ENCODE measurements at regions not wholly inside any gene's neighbourhood (a gene's known extent, or its start where the extent isn't known, plus 50 kb on each side); places are given as distances from the start of the nearest gene placed in this dataset.

- Histone ChIP-seq H3K9me3 (no peaks in the 10 kb centered on the region), H3K27me3 (no peaks in the 10 kb centered on the region), H3K4me1 (peaks cover 2% of the 10 kb centered on the region; the same call in 1 of the 2 replicates), H3K36me3 (no peaks in the 10 kb centered on the region), H3K4me3 (ENCODE audit: low read depth, low read length) (no peak overlapping the region)
- TF ChIP-seq, protein P1, sequence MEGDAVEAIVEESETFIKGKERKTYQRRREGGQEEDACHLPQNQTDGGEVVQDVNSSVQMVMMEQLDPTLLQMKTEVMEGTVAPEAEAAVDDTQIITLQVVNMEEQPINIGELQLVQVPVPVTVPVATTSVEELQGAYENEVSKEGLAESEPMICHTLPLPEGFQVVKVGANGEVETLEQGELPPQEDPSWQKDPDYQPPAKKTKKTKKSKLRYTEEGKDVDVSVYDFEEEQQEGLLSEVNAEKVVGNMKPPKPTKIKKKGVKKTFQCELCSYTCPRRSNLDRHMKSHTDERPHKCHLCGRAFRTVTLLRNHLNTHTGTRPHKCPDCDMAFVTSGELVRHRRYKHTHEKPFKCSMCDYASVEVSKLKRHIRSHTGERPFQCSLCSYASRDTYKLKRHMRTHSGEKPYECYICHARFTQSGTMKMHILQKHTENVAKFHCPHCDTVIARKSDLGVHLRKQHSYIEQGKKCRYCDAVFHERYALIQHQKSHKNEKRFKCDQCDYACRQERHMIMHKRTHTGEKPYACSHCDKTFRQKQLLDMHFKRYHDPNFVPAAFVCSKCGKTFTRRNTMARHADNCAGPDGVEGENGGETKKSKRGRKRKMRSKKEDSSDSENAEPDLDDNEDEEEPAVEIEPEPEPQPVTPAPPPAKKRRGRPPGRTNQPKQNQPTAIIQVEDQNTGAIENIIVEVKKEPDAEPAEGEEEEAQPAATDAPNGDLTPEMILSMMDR (IDR thresholded peaks at IDR 0.05; ENCODE audit: low read depth, low read length) = no peak
- DNase-seq = no peak
Observed at GRCh38 chr9:90948156-90948555, 146.5 kb downstream of the SYK start.

- Histone ChIP-seq H3K9me3 (no peaks in the 10 kb centered on the region), H3K36me3 (no peaks in the 10 kb centered on the region), H3K4me3 (ENCODE audit: low read depth, low read length) (no peak overlapping the region), H3K4me1 (peaks cover 2% of the 10 kb centered on the region; the same call in 1 of the 2 replicates), H3K27me3 (no peaks in the 10 kb centered on the region)
- TF ChIP-seq, protein P1 (IDR thresholded peaks at IDR 0.05; ENCODE audit: low read depth, low read length) = no peak
- DNase-seq = no peak
Observed at GRCh38 chr9:90950600-90950999, 149.0 kb downstream of the SYK start.

GRCh38 chr9:90953200-90953599 lies 151.6 kb downstream of the SYK start:
- no peak overlapping the region for H3K4me3 ChIP-seq (ENCODE audit: low read depth, low read length)
- DNase-seq = no peak

DNA sequence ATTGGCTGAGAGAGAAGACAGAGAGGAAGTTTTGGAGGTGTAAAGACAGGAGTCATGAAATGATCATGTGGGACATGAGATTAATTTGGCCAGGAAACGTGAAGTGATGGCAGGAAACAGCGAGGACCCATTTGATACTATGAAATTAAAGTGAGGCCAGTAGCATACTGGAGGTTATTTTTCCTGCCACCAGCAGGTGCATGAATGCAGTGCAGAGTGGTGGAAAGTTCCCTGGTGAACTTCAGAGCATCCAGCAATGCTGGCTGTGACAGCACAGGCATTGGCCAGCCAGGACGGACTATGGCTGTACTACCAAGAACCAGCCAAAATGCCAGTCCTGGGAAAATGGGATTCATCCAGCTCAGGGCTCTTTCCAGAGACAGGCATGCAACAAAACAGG lies 152.2 kb downstream of the SYK start:
- H3K9me3 ChIP-seq = no peaks in the 10 kb centered on the region
- DNase-seq = no peak
- no peaks in the 10 kb centered on the region for H3K4me1 ChIP-seq
- H3K27me3 ChIP-seq = no peaks in the 10 kb centered on the region
- no peaks in the 10 kb centered on the region for H3K36me3 ChIP-seq
- no peak overlapping the region for H3K4me3 ChIP-seq (ENCODE audit: low read depth, low read length)
- TF ChIP-seq, protein P1 (IDR thresholded peaks at IDR 0.05; ENCODE audit: low read depth, low read length) = no peak

More at GRCh38 chr9:90953200-90953599, 151.6 kb downstream of the SYK start:
- no peaks in the 10 kb centered on the region for H3K36me3 ChIP-seq
- TF ChIP-seq, protein P1 (IDR thresholded peaks at IDR 0.05; ENCODE audit: low read depth, low read length) = no peak
- H3K4me1 ChIP-seq = peaks cover 2% of the 10 kb centered on the region; the same call in 1 of the 2 replicates
- no peaks in the 10 kb centered on the region for H3K27me3 ChIP-seq
- H3K9me3 ChIP-seq = no peaks in the 10 kb centered on the region

- Histone ChIP-seq H3K9me3 (no peaks in the 10 kb centered on the region), H3K27me3 (no peaks in the 10 kb centered on the region), H3K4me3 (ENCODE audit: low read depth, low read length) (no peak overlapping the region), H3K4me1 (peaks cover under 1% of the 10 kb centered on the region; the same call in 1 of the 2 replicates), H3K36me3 (no peaks in the 10 kb centered on the region)
- TF ChIP-seq, protein P1 (IDR thresholded peaks at IDR 0.05; ENCODE audit: low read depth, low read length) = no peak
- DNase-seq = no peak
Observed at GRCh38 chr9:90956026-90956810, 154.6 kb downstream of the SYK start.

- Histone ChIP-seq H3K27me3 (no peaks in the 10 kb centered on the region), H3K4me3 (ENCODE audit: low read depth, low read length) (no peak overlapping the region), H3K9me3 (no peaks in the 10 kb centered on the region), H3K36me3 (no peaks in the 10 kb centered on the region), H3K4me1 (peaks cover 6% of the 10 kb centered on the region; the same call in 1 of the 2 replicates)
- no peak for DNase-seq
- TF ChIP-seq, protein P1 (IDR thresholded peaks at IDR 0.05; ENCODE audit: low read depth, low read length) = no peak
Observed at GRCh38 chr9:90958328-90958727, 156.7 kb downstream of the SYK start.

All from BE2C (cell line).